ENCODE measurements at regions not wholly inside any gene's neighbourhood (a gene's known extent, or its start where the extent isn't known, plus 50 kb on each side); places are given as distances from the start of the nearest gene placed in this dataset.
"Not testable (repeated sequence)": the region's sequence is repeated elsewhere in the genome, so short reads cannot be mapped to it uniquely, and the experiment has no call there.

- FAIRE-seq, result no peak
These were observed 1363.1 kb upstream of the PRR20A start for GRCh38 chr13:55777612-55778011.

- FAIRE-seq, result no peak
These were observed 1356.9 kb upstream of the PRR20A start for GRCh38 chr13:55783841-55784240.

GRCh38 chr13:55788548-55788947 is 1352.2 kb upstream of the PRR20A start:
- no peak for FAIRE-seq

GRCh38 chr13:55792544-55793193 is 1348.0 kb upstream of the PRR20A start:
- FAIRE-seq, result no peak

- no peak for FAIRE-seq
These were observed 1325.2 kb upstream of the PRR20A start for GRCh38 chr13:55815458-55816033.

GRCh38 chr13:55816976-55817601 is 1323.6 kb upstream of the PRR20A start:
- no peak for FAIRE-seq

- no peak for FAIRE-seq
These were observed 1319.9 kb upstream of the PRR20A start for GRCh38 chr13:55820817-55821216.

GRCh38 chr13:55869648-55870047 is 1271.1 kb upstream of the PRR20A start:
- FAIRE-seq, result no peak

GRCh38 chr13:55887561-55887960 is 1253.2 kb upstream of the PRR20A start:
- no peak for FAIRE-seq

- no peak for FAIRE-seq
These were observed 1247.2 kb upstream of the PRR20A start for GRCh38 chr13:55893540-55893939.

GRCh38 chr13:55937180-55937579 is 1203.5 kb upstream of the PRR20A start:
- no peak for FAIRE-seq

- no peak for FAIRE-seq
These were observed 1192.5 kb upstream of the PRR20A start for GRCh38 chr13:55948175-55948574.

- no peak for FAIRE-seq
These were observed 1176.8 kb upstream of the PRR20A start for GRCh38 chr13:55963934-55964333.

- no peak for FAIRE-seq
These were observed 1173.7 kb upstream of the PRR20A start for GRCh38 chr13:55967055-55967454.

- FAIRE-seq, result no peak
These were observed 1163.3 kb upstream of the PRR20A start for GRCh38 chr13:55977436-55977835.

- FAIRE-seq, result no peak
These were observed 1159.3 kb upstream of the PRR20A start for GRCh38 chr13:55981381-55981780.

- not testable (repeated sequence) for FAIRE-seq
These were observed 1156.7 kb upstream of the PRR20A start for GRCh38 chr13:55984026-55984425.

GRCh38 chr13:55990631-55991030 is 1150.1 kb upstream of the PRR20A start:
- no peak for FAIRE-seq

- no peak for FAIRE-seq
These were observed 1149.1 kb upstream of the PRR20A start for GRCh38 chr13:55991666-55992065.

- FAIRE-seq, result no peak
These were observed 1148.6 kb upstream of the PRR20A start for GRCh38 chr13:55992145-55992544.

- no peak for FAIRE-seq
These were observed 1141.0 kb upstream of the PRR20A start for GRCh38 chr13:55999709-56000108.

- no peak for FAIRE-seq
These were observed 1131.3 kb upstream of the PRR20A start for GRCh38 chr13:56009418-56009817.

GRCh38 chr13:56012644-56013043 is 1128.1 kb upstream of the PRR20A start:
- FAIRE-seq, result no peak

GRCh38 chr13:56015919-56016318 is 1124.8 kb upstream of the PRR20A start:
- FAIRE-seq, result no peak

All from colon (tissue), 2 donors.